A549 (cell line): ENCODE measurements at regions not wholly inside any gene's neighbourhood (a gene's known extent, or its start where the extent isn't known, plus 50 kb on each side); places are given as distances from the start of the nearest gene placed in this dataset.
"Not testable (repeated sequence)": the region's sequence is repeated elsewhere in the genome, so short reads cannot be mapped to it uniquely, and the experiment has no call there.

ENCODE experiments used
- ATAC-seq, 2 experiments: fragments of 200-7000 bp in 1 of 2; fragments of >200 bp in 1 of 2; cut with Nextera tagmentation in 1 of 2; cut with Tn5 transposase in 1 of 2; 3 replicates each; pipeline versions ENCODE4 v1.8.0 to v1.9.1; 2018 to 2020; ENCODE audit warnings: mild to moderate bottlenecking in 1 of 2, moderate library complexity in 1 of 2
- CTCF ChIA-PET: fragments of 300-600 bp; sonication (Branson Sonifier 250); formaldehyde crosslinking; extraction: SDS; loops from one replicate; lab custom pipeline; 2021; ENCODE audit warnings: antibody characterized with exemption, inconsistent platforms; lab: Yijun Ruan, JAX
- POLR2A ChIA-PET: fragments of 350-600 bp; formaldehyde crosslinking; extraction: SDS; loops from one replicate; lab custom pipeline; 2021; ENCODE audit warnings: antibody characterized with exemption, inconsistent platforms; lab: Yijun Ruan, JAX
- DNase-seq, 2 experiments: peaks; one replicate each; pipeline versions ENCODE4 v3.0.0 to v3.0.0-alpha.2; 2011 to 2016; ENCODE audit warnings: low read depth in 1 of 2, low spot score in 1 of 2
- FAIRE-seq: peaks from 2 replicates; lab custom pipeline; 2011; peaks lifted over from hg19 to GRCh38; lab: Jason Lieb, UNC
- H3K27ac ChIP-seq, 2 experiments: fragments of >200 bp; sonication (Bioruptor Twin); formaldehyde crosslinking; 3 replicates each; pipeline ENCODE4 v1.5.1; 2016 to 2017
- H3K4me1 ChIP-seq: fragments of >200 bp; sonication (Bioruptor Twin); formaldehyde crosslinking; 3 replicates; pipeline ENCODE4 v1.6.1; 2016
- H3K4me2 ChIP-seq: fragments of >200 bp; sonication (Bioruptor Twin); formaldehyde crosslinking; 3 replicates; pipeline ENCODE4 v1.6.1; 2016
- H3K4me3 ChIP-seq: fragments of >200 bp; sonication (Bioruptor Twin); formaldehyde crosslinking; 3 replicates; pipeline ENCODE4 v1.5.1; 2016
- H3K9me3 ChIP-seq: fragments of >200 bp; sonication (Bioruptor Twin); formaldehyde crosslinking; 3 replicates; pipeline ENCODE4 v1.6.1; 2016
- ATOH8 ChIP-seq: fragments of 250-450 bp; sonication (Bioruptor Pico); IDR thresholded peaks from 2 replicates; pipeline ENCODE4 v1.5.0; 2020; ENCODE audit warnings: low read depth, mild to moderate bottlenecking, moderate library complexity
- CHD2 ChIP-seq: fragments of 150-350 bp; IDR thresholded peaks from 2 replicates; pipeline ENCODE4 v1.6.1; 2014; ENCODE audit warnings: low read length; ENCODE audit not compliant: partially characterized antibody
- E2F6 ChIP-seq: IDR thresholded peaks from 2 replicates; pipeline ENCODE4 v1.6.1; 2012; ENCODE audit warnings: low read depth, borderline replicate concordance
- EHF ChIP-seq: fragments of 250-450 bp; sonication (Bioruptor Pico); IDR thresholded peaks from 2 replicates; pipeline ENCODE4 v1.5.0; 2020; ENCODE audit warnings: mild to moderate bottlenecking
- EHMT2 ChIP-seq: fragments of 200-600 bp; sonication (generic); IDR thresholded peaks from 2 replicates; pipeline ENCODE4 v1.6.1; 2016; ENCODE audit warnings: antibody characterized with exemption, low read depth, mild to moderate bottlenecking, moderate library complexity
- EP300 ChIP-seq, 2 experiments: fragments of >200 bp; sonication (Bioruptor Twin); formaldehyde crosslinking; IDR thresholded peaks; 2 replicates in 1 of 2; 3 replicates in 1 of 2; pipeline ENCODE4 v1.6.1; 2016 to 2017
- GATA3 ChIP-seq: IDR thresholded peaks from 2 replicates; pipeline ENCODE4 v1.6.1; 2012; ENCODE audit warnings: borderline replicate concordance
- HOXA7 ChIP-seq: fragments of 250-450 bp; sonication (Bioruptor Pico); IDR thresholded peaks from 2 replicates; pipeline ENCODE4 v1.5.0; 2020; ENCODE audit warnings: mild to moderate bottlenecking, moderate library complexity
- JUN ChIP-seq, 2 experiments: fragments of >200 bp; sonication (Bioruptor Twin); formaldehyde crosslinking; IDR thresholded peaks; 2 replicates in 1 of 2; 3 replicates in 1 of 2; pipeline ENCODE4 v1.6.1; 2016 to 2017
- JUNB ChIP-seq: fragments of >200 bp; sonication (Bioruptor Twin); formaldehyde crosslinking; IDR thresholded peaks from 2 replicates; pipeline ENCODE4 v1.6.1; 2016
- KDM5A ChIP-seq: fragments of 200-600 bp; sonication (generic); IDR thresholded peaks from 2 replicates; pipeline ENCODE4 v1.6.1; 2016; ENCODE audit warnings: antibody characterized with exemption, mild to moderate bottlenecking
- MYC ChIP-seq: IDR thresholded peaks from 2 replicates; pipeline ENCODE4 v1.6.1; 2012; ENCODE audit warnings: mild to moderate bottlenecking, inconsistent platforms, low read length, improper control_type of control experiment, borderline replicate concordance
- NFE2L2 ChIP-seq: fragments of 150-350 bp; conservative IDR thresholded peaks from 2 replicates; pipeline ENCODE4 v1.6.1; 2014; ENCODE audit warnings: low read length
- NPAS2 ChIP-seq: fragments of 250-450 bp; sonication (Bioruptor Pico); IDR thresholded peaks from 2 replicates; pipeline ENCODE4 v1.8.0; 2022; ENCODE audit warnings: mild to moderate bottlenecking, moderate library complexity, borderline replicate concordance
- PHF8 ChIP-seq: fragments of 200-600 bp; sonication (generic); IDR thresholded peaks from 2 replicates; pipeline ENCODE4 v1.6.1; 2016; ENCODE audit warnings: low read depth, mild to moderate bottlenecking, antibody characterized with exemption, moderate library complexity, borderline replicate concordance
- RARB ChIP-seq: fragments of 250-450 bp; sonication (Bioruptor Pico); IDR thresholded peaks from 2 replicates; pipeline ENCODE4 v1.8.0; 2021; ENCODE audit warnings: mild to moderate bottlenecking, moderate library complexity
- RFX5 ChIP-seq: fragments of 450-650 bp; IDR thresholded peaks from 2 replicates; pipeline ENCODE4 v1.7.1; 2014; ENCODE audit warnings: antibody characterized with exemption, mild to moderate bottlenecking, moderate library complexity
- RNF2 ChIP-seq: fragments of 200-600 bp; sonication (generic); IDR thresholded peaks from 2 replicates; pipeline ENCODE4 v1.6.1; 2016; ENCODE audit warnings: low read depth, mild to moderate bottlenecking, antibody characterized with exemption, moderate library complexity, borderline replicate concordance
- SREBF2 ChIP-seq: fragments of 450-650 bp; IDR thresholded peaks from 2 replicates; pipeline ENCODE4 v1.6.1; 2014; ENCODE audit warnings: mild to moderate bottlenecking, moderate library complexity
- TFCP2L1 ChIP-seq: fragments of 250-450 bp; sonication (Bioruptor Pico); IDR thresholded peaks from 2 replicates; pipeline ENCODE4 v1.5.0; 2021; ENCODE audit warnings: mild to moderate bottlenecking
- ZFP36 ChIP-seq: fragments of 450-650 bp; IDR thresholded peaks from 2 replicates; pipeline ENCODE4 v1.6.1; 2014; ENCODE audit warnings: borderline replicate concordance; ENCODE audit not compliant: partially characterized antibody
- WGBS: methylation state at CpG from one replicate; pipeline ENCODE4 v1.1.6; 2017; ENCODE audit errors: missing lambda C conversion rate; 5-methylcytosine and 5-hydroxymethylcytosine counted together

- H3K4me1 ChIP-seq: 0 out of 3 replicates have a peak, but pooled peaks cover 2% of the 10 kb centered on the region
- no peak overlapping the region for H3K4me3 ChIP-seq
- H3K9me3 ChIP-seq: no peaks in the 10 kb centered on the region
- CTCF ChIA-PET: no interaction called here
- H3K27ac ChIP-seq: no peak overlapping the region
- no peak overlapping the region for H3K4me2 ChIP-seq
- no peak for DNase-seq
- no peak for FAIRE-seq
- no peak for TF ChIP-seq JUN (IDR thresholded peaks at IDR 0.05)
- TF ChIP-seq ZFP36: no peak
- no peak for TF ChIP-seq ATOH8 (CRISPR knock-in tag)
- no peak for TF ChIP-seq EHF (CRISPR knock-in tag)
- no peak for TF ChIP-seq NPAS2 (CRISPR knock-in tag)
- TF ChIP-seq, all 56 proteins: peak for 0
- WGBS: 51% methylated on average over 9 of the region's 9 CpGs
- POLR2A ChIA-PET: no interaction called here
- ATAC-seq: no peak
These were observed 519.1 kb upstream of the AUTS2 start for GRCh38 chr7:69078997-69079769.

GRCh38 chr7:69087281-69087680, 511.0 kb upstream of the AUTS2 start:
- H3K4me1 ChIP-seq, ATAC-seq, H3K9me3 ChIP-seq, H3K4me2 ChIP-seq, H3K4me3 ChIP-seq, CTCF ChIA-PET, H3K27ac ChIP-seq, FAIRE-seq, DNase-seq, POLR2A ChIA-PET: not testable (repeated sequence)
- WGBS: 61% methylated on average over 2 of the region's 2 CpGs

GRCh38 chr7:69088185-69088584, 510.1 kb upstream of the AUTS2 start:
- H3K27ac ChIP-seq: no peak overlapping the region
- peaks cover 7% of the 10 kb centered on the region; the same call in 2 of the 3 replicates for H3K9me3 ChIP-seq
- TF ChIP-seq E2F6: no peak
- no peak for TF ChIP-seq ATOH8 (CRISPR knock-in tag)
- no peak for TF ChIP-seq EP300 (IDR thresholded peaks at IDR 0.05)
- no peak for TF ChIP-seq MYC
- TF ChIP-seq PHF8: no peak
- TF ChIP-seq RARB (CRISPR knock-in tag): no peak
- TF ChIP-seq KDM5A: no peak
- no peak for TF ChIP-seq SREBF2
- no peak for TF ChIP-seq GATA3
- TF ChIP-seq CHD2: no peak
- TF ChIP-seq RFX5: no peak
- no peak for TF ChIP-seq TFCP2L1 (CRISPR knock-in tag)
- TF ChIP-seq NFE2L2: no peak
- TF ChIP-seq HOXA7 (CRISPR knock-in tag): no peak
- no peak for TF ChIP-seq RNF2
- TF ChIP-seq ZFP36: no peak
- TF ChIP-seq EHMT2: no peak
- no peak for TF ChIP-seq JUNB
- TF ChIP-seq, all 56 proteins: peak for 0
- no peak overlapping the region for H3K4me2 ChIP-seq
- ChIA-PET CTCF (no interaction called here), POLR2A (no interaction called here)
- no peak overlapping the region for H3K4me3 ChIP-seq
- DNase-seq (no peak), ATAC-seq (no peak), FAIRE-seq (no peak)
- H3K4me1 ChIP-seq: no peaks in the 10 kb centered on the region
